ENCODE measurements at regions not wholly inside any gene's neighbourhood (a gene's known extent, or its start where the extent isn't known, plus 50 kb on each side); places are given as distances from the start of the nearest gene placed in this dataset.
A peak's percentile ranks its signal among the peaks of the same experiment; 100 is the strongest.
"Not testable (repeated sequence)": the region's sequence is repeated elsewhere in the genome, so short reads cannot be mapped to it uniquely, and the experiment has no call there.

GRCh38 chr2:120642646-120643045 is 93.0 kb upstream of the GLI2 start:
- no peak for DNase-seq

- no peak for DNase-seq
Observed at GRCh38 chr2:120646994-120647393, 88.7 kb upstream of the GLI2 start.

GRCh38 chr2:120647487-120647886 is 88.2 kb upstream of the GLI2 start:
- no peak for DNase-seq

GRCh38 chr2:120649381-120649780 is 86.3 kb upstream of the GLI2 start:
- not testable (repeated sequence) for DNase-seq

- DNase-seq: peak; percentile 3
Observed at GRCh38 chr2:120650022-120650644, 85.5 kb upstream of the GLI2 start.

- no peak for DNase-seq
Observed at GRCh38 chr2:120651818-120652217, 83.8 kb upstream of the GLI2 start.

- no peak for DNase-seq
Observed at GRCh38 chr2:120653046-120653445, 82.6 kb upstream of the GLI2 start.

GRCh38 chr2:120653871-120654270 is 81.8 kb upstream of the GLI2 start:
- DNase-seq: no peak

GRCh38 chr2:120654381-120655134 is 81.1 kb upstream of the GLI2 start:
- DNase-seq: no peak

- DNase-seq: peak; percentile 23
Observed at GRCh38 chr2:120656273-120656950, 79.3 kb upstream of the GLI2 start.

- no peak for DNase-seq
Observed at GRCh38 chr2:120658042-120658769, 77.5 kb upstream of the GLI2 start.

GRCh38 chr2:120658770-120659158 is 76.9 kb upstream of the GLI2 start:
- DNase-seq: no peak

GRCh38 chr2:120659275-120659977 is 76.2 kb upstream of the GLI2 start:
- DNase-seq: no peak

GRCh38 chr2:120660056-120660694 is 75.5 kb upstream of the GLI2 start:
- DNase-seq: no peak

GRCh38 chr2:120660771-120661459 is 74.8 kb upstream of the GLI2 start:
- no peak for DNase-seq

GRCh38 chr2:120661551-120661950 is 74.1 kb upstream of the GLI2 start:
- peak; percentile 74 for DNase-seq

- no peak for DNase-seq
Observed at GRCh38 chr2:120662046-120662445, 73.6 kb upstream of the GLI2 start.

GRCh38 chr2:120662746-120663145 is 72.9 kb upstream of the GLI2 start:
- DNase-seq: no peak

GRCh38 chr2:120666433-120666832 is 69.2 kb upstream of the GLI2 start:
- no peak for DNase-seq

GRCh38 chr2:120667981-120668380 is 67.7 kb upstream of the GLI2 start:
- DNase-seq: no peak

- DNase-seq: no peak
Observed at GRCh38 chr2:120669121-120669952, 66.3 kb upstream of the GLI2 start.

Measured in NCI-H2227 treated with DMSO at 0.1 percent for 48 hours (cell line).